Neural cell (in vitro differentiated cells): ENCODE measurements at regions not wholly inside any gene's neighbourhood (a gene's known extent, or its start where the extent isn't known, plus 50 kb on each side); places are given as distances from the start of the nearest gene placed in this dataset.

Experiments used
- EP300 ChIP-seq: fragments of 450-650 bp; conservative IDR thresholded peaks from 2 replicates; pipeline ENCODE4 v1.6.1; 2014; ENCODE audit warnings: antibody characterized with exemption, mild to moderate bottlenecking, moderate library complexity; ENCODE audit not compliant: poor library complexity, severe bottlenecking
- EZH2 ChIP-seq: fragments of 200-600, 300-800 bp; shearing (Covaris generic), sonication (generic); IDR thresholded peaks from 2 replicates; pipeline ENCODE4 v1.6.1; 2014; ENCODE audit warnings: antibody characterized with exemption, low read length, borderline replicate concordance, mild to moderate bottlenecking; ENCODE audit not compliant: insufficient read depth, poor library complexity, severe bottlenecking
- POLR2AphosphoS5 ChIP-seq: IDR thresholded peaks from 2 replicates; pipeline ENCODE4 v1.6.1; 2012
- RAD21 ChIP-seq: fragments of 450-650 bp; conservative IDR thresholded peaks from 2 replicates; pipeline ENCODE4 v1.6.1; 2014; ENCODE audit warnings: antibody characterized with exemption, mild to moderate bottlenecking, moderate library complexity
- SMC3 ChIP-seq: fragments of 450-650 bp; conservative IDR thresholded peaks from 2 replicates; pipeline ENCODE4 v1.6.1; 2014; ENCODE audit warnings: antibody characterized with exemption, mild to moderate bottlenecking, moderate library complexity; ENCODE audit not compliant: poor library complexity
- TAF1 ChIP-seq: IDR thresholded peaks from 2 replicates; pipeline ENCODE4 v1.6.1; 2012; ENCODE audit warnings: low read depth
- TF ChIP-seq, protein P1 (sequence below): fragments of 450-650 bp; IDR thresholded peaks from 2 replicates; pipeline ENCODE4 v1.5.1; 2014; ENCODE audit warnings: antibody characterized with exemption, mild to moderate bottlenecking, moderate library complexity; ENCODE audit not compliant: poor library complexity, severe bottlenecking
- TF ChIP-seq, protein P2 (sequence below): IDR thresholded peaks from 2 replicates; pipeline ENCODE4 v1.6.1; 2012; ENCODE audit warnings: borderline replicate concordance

DNA sequence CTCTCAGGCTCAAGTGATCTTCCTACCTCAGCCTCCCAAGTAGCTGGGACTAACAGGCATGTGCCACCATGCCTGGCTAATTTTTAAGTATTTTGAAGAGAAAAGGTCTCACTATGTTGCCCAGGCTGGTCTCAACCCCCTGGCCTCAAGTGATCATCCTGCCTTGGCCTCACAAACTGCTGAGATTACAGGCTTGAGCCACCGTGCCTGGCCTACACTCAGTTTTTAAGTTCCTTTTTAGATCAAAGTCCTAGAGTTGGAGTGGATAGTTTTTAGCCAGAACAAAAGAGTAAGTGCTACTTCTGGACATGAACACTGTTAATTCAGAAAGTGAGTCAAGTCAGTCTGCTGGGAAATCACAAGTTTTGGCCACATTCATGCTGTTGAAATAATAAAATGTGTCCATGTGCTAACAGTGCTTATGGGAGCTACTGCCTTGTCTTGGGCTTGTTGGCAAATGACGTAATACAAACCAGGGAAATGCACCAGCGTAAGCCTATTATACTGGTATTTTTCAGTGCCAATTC lies 84.2 kb downstream of the NDUFS5 start:
- TF ChIP-seq, protein P1, sequence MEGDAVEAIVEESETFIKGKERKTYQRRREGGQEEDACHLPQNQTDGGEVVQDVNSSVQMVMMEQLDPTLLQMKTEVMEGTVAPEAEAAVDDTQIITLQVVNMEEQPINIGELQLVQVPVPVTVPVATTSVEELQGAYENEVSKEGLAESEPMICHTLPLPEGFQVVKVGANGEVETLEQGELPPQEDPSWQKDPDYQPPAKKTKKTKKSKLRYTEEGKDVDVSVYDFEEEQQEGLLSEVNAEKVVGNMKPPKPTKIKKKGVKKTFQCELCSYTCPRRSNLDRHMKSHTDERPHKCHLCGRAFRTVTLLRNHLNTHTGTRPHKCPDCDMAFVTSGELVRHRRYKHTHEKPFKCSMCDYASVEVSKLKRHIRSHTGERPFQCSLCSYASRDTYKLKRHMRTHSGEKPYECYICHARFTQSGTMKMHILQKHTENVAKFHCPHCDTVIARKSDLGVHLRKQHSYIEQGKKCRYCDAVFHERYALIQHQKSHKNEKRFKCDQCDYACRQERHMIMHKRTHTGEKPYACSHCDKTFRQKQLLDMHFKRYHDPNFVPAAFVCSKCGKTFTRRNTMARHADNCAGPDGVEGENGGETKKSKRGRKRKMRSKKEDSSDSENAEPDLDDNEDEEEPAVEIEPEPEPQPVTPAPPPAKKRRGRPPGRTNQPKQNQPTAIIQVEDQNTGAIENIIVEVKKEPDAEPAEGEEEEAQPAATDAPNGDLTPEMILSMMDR, result no peak
- no peak for TF ChIP-seq EP300
- TF ChIP-seq RAD21, result no peak
- TF ChIP-seq TAF1, result no peak
- TF ChIP-seq, protein P2, sequence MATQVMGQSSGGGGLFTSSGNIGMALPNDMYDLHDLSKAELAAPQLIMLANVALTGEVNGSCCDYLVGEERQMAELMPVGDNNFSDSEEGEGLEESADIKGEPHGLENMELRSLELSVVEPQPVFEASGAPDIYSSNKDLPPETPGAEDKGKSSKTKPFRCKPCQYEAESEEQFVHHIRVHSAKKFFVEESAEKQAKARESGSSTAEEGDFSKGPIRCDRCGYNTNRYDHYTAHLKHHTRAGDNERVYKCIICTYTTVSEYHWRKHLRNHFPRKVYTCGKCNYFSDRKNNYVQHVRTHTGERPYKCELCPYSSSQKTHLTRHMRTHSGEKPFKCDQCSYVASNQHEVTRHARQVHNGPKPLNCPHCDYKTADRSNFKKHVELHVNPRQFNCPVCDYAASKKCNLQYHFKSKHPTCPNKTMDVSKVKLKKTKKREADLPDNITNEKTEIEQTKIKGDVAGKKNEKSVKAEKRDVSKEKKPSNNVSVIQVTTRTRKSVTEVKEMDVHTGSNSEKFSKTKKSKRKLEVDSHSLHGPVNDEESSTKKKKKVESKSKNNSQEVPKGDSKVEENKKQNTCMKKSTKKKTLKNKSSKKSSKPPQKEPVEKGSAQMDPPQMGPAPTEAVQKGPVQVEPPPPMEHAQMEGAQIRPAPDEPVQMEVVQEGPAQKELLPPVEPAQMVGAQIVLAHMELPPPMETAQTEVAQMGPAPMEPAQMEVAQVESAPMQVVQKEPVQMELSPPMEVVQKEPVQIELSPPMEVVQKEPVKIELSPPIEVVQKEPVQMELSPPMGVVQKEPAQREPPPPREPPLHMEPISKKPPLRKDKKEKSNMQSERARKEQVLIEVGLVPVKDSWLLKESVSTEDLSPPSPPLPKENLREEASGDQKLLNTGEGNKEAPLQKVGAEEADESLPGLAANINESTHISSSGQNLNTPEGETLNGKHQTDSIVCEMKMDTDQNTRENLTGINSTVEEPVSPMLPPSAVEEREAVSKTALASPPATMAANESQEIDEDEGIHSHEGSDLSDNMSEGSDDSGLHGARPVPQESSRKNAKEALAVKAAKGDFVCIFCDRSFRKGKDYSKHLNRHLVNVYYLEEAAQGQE, result no peak
- TF ChIP-seq SMC3, result no peak
- no peak for TF ChIP-seq EZH2
- no peak for TF ChIP-seq POLR2AphosphoS5
